WI38 (cell line): ENCODE measurements at regions not wholly inside any gene's neighbourhood (a gene's known extent, or its start where the extent isn't known, plus 50 kb on each side); places are given as distances from the start of the nearest gene placed in this dataset.

Experiments
- H3K4me3 ChIP-seq: 2 replicates; pipeline ENCODE4 v1.5.1; 2011; ENCODE audit warnings: low read depth, mild to moderate bottlenecking, control low read depth, low read length
- TF ChIP-seq, protein P1 (sequence below): IDR thresholded peaks from 2 replicates; pipeline ENCODE4 v1.5.1; 2012; ENCODE audit warnings: low read depth, mild to moderate bottlenecking, control low read depth, low read length

DNA sequence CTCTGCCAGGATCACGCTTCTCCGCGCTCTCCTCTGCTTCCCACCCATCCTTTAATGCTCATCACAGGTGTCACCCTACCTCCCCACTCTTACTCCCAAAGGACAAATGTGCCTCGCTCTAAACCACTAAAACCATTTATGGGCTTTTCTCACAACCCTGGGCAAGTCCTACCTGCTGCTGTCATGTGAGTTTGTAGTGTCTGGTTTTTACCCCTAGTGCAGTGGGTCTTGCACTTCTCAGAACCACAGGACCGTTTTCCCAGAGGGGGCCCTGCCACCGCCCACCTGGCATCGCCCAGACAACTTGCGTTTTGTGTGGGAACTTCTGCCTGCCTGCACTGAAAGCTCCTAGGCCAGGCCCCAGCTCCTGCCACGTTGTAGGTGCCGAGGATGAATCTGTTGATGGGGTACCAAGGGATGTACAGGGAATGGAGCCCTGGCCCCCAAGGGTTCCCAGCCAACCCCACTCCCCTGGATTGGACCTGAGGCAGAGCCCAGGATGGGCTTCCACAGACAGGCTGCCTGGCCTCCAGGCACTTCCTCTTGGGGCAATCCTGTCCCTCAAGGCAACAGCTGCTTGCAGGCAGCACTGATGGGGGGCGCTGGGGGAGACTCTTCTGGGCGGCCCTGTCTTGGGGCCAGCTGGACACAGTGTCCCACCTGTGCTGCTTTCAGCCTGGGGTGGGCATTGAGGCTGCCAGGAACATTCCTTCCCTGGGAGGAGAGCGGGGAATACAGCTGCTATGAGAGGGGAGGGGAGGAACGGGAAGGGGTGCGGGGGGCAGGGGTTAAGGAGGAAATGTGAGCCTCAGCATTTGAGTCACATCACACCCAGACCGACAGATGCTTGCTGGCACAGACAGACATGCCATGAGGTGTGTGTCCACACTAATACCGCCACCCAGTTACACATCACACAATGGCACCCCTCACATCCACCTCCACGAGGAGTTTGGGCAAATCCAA lies 176.3 kb downstream of the ZFP36L2 start:
- H3K4me3 ChIP-seq = no peak overlapping the region
- TF ChIP-seq, protein P1, sequence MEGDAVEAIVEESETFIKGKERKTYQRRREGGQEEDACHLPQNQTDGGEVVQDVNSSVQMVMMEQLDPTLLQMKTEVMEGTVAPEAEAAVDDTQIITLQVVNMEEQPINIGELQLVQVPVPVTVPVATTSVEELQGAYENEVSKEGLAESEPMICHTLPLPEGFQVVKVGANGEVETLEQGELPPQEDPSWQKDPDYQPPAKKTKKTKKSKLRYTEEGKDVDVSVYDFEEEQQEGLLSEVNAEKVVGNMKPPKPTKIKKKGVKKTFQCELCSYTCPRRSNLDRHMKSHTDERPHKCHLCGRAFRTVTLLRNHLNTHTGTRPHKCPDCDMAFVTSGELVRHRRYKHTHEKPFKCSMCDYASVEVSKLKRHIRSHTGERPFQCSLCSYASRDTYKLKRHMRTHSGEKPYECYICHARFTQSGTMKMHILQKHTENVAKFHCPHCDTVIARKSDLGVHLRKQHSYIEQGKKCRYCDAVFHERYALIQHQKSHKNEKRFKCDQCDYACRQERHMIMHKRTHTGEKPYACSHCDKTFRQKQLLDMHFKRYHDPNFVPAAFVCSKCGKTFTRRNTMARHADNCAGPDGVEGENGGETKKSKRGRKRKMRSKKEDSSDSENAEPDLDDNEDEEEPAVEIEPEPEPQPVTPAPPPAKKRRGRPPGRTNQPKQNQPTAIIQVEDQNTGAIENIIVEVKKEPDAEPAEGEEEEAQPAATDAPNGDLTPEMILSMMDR = no peak

DNA sequence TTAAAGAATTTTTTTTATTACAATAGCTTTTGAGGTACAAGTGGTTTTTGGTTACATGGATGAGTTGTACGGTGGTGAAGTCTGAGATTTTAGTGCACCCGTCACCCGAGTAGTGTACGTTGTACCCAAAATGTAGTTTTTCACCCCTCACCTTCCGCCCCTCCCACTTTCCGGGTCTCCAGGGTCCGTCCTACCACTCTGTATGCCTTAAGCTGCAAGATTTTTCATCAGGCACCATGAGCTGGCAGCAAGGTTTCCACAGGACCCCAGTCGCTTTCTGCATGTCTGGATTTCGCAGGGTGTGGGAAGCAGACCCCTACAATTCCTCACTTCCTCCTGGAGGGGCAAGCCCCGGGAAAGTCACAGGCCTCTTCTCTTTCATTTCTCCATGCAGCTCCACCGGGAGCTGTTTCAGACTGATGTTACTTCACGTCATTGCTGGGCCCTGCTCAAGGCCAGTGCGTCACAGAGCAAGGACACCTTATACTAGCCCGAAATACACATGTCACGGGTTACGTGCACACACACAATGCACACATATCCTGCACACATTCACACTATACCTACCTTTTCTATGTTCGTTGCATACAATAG lies 179.1 kb downstream of the ZFP36L2 start:
- TF ChIP-seq, protein P1 = no peak
- H3K4me3 ChIP-seq = no peak overlapping the region

DNA sequence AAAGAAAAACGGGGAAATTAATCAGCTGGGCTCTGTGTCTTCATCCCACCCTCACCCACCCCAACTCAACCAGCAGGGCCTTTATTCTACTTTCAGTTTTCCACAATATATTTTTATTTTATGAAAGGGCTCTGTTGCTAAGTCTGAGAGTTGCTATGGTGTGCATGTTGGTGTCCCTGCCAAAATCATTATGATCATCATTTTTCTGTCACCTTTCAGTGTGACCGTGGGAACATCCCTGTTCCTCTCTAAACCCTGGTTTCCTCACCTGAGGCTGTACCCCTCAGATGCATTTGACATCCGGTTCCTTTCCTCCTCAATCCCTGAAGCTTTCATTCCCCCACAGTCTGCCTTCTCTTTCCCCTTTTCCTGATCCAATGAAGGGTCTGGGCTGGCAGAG lies 180.5 kb downstream of the ZFP36L2 start:
- H3K4me3 ChIP-seq = no peak overlapping the region
- TF ChIP-seq, protein P1 = no peak

DNA sequence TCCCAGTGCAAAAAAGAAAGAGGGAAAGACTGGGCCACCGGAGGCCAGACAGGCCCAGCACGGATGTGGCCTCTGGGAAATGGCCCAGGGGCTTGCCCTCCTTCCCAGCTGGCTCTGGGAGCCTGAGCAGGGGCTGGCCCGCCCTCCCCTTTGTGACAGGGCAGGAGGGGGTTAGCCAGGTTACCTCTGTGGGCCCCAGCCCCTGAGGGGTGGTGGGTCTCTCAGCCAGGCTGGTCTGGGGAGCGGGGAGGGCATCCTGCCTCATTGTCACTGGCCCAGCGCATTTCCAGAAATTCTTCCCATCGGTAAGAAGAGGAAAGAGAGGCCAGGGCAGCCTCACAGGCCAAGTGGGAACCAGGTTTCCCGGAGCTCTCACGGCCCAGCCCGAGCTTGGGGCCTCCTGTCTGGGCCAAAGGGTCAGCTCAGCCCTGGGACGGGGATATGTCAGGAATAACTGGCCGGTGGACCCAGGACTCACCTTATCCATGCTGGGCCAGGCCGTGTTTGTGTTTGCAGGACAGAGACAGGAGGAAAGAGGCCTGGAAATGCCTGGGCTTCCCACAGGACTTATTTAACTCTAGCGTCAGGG lies 182.2 kb downstream of the ZFP36L2 start:
- H3K4me3 ChIP-seq = no peak overlapping the region
- TF ChIP-seq, protein P1 = no peak

DNA sequence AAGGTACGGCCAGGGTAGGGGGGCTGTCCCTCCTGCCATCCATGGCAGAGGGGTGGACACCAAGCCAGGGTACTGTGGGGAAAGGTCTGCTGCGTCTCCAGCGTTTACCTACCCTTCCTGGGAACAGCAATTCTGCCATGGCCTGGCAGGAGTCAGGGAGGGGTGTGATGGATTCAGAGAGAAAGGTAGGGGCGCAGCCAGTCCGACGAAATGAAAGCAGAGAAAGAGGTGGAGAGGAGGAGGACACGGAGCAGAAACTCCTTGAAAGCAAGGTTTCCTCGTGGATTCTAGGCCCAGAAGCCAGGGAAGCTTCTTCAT lies 182.9 kb downstream of the ZFP36L2 start:
- TF ChIP-seq, protein P1 = no peak
- no peak overlapping the region for H3K4me3 ChIP-seq

DNA sequence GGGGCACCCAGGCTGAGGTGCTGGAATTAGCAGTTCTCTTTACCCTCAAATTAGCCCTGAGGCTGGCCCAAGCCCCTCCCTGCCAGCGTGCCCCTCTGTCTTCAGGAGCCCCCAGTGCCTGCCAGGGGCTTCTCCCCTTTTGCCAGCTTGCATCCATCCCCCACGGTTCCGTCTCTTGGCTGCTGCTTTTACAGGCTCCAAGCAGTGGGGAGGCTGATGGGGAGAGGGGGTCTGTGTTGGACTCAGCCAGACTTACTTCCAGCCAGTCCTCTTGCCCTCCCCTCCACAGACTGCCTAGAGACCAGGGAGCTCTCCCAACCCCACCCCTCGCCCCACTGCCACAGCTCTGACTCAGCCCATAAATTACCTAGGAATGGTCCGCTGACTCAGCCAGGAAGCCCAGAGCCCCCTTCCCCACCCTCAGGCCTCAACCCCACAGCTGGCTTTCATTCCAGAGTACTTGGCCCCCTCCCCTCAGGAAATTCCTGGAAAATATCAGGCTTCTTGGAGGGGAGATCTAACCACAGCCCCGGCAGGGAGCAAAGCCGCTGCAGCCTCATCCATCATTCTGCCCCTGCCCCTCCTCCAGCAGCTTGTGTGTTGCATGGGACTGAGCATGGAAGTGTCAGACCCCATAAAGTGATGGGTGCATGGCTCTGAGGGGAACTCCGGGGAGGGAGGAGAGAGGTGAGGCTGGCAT lies 184.6 kb downstream of the ZFP36L2 start:
- TF ChIP-seq, protein P1 = no peak
- H3K4me3 ChIP-seq = no peak overlapping the region
